Nephron (organoid): ENCODE measurements at regions not wholly inside any gene's neighbourhood (a gene's known extent, or its start where the extent isn't known, plus 50 kb on each side); places are given as distances from the start of the nearest gene placed in this dataset.

Experiments used
- H3K27ac Mint-ChIP-seq, 3 experiments: 2 replicates each; pipeline ENCODE4 v1.8.0; 2020; ENCODE audit warnings: mixed read lengths in 3 of 3, mild to moderate bottlenecking in 2 of 3, moderate library complexity in 1 of 3
- H3K27me3 Mint-ChIP-seq: 2 replicates; pipeline ENCODE4 v1.8.0; 2021; ENCODE audit warnings: low read depth, mild to moderate bottlenecking, moderate library complexity, mixed read lengths
- H3K36me3 Mint-ChIP-seq: 2 replicates; pipeline ENCODE4 v1.8.0; 2020; ENCODE audit warnings: low read depth, mixed read lengths
- H3K4me1 Mint-ChIP-seq: 2 replicates; pipeline ENCODE4 v1.8.0; 2020; ENCODE audit warnings: mixed read lengths
- H3K4me3 Mint-ChIP-seq, 3 experiments: 2 replicates each; pipeline ENCODE4 v1.8.0; 2020; ENCODE audit warnings: mild to moderate bottlenecking in 3 of 3, mixed read lengths in 3 of 3, moderate library complexity in 2 of 3
- H3K9me3 Mint-ChIP-seq: 2 replicates; pipeline ENCODE4 v1.8.0; 2020; ENCODE audit warnings: mixed read lengths
- CTCF ChIP-seq, 3 experiments: fragments of 200-600 bp; sonication (generic); IDR thresholded peaks; one replicate each; pipeline ENCODE4 v1.5.0; 2021; ENCODE audit warnings: antibody characterized with exemption in 3 of 3; ENCODE audit not compliant: unreplicated experiment in 3 of 3

DNA sequence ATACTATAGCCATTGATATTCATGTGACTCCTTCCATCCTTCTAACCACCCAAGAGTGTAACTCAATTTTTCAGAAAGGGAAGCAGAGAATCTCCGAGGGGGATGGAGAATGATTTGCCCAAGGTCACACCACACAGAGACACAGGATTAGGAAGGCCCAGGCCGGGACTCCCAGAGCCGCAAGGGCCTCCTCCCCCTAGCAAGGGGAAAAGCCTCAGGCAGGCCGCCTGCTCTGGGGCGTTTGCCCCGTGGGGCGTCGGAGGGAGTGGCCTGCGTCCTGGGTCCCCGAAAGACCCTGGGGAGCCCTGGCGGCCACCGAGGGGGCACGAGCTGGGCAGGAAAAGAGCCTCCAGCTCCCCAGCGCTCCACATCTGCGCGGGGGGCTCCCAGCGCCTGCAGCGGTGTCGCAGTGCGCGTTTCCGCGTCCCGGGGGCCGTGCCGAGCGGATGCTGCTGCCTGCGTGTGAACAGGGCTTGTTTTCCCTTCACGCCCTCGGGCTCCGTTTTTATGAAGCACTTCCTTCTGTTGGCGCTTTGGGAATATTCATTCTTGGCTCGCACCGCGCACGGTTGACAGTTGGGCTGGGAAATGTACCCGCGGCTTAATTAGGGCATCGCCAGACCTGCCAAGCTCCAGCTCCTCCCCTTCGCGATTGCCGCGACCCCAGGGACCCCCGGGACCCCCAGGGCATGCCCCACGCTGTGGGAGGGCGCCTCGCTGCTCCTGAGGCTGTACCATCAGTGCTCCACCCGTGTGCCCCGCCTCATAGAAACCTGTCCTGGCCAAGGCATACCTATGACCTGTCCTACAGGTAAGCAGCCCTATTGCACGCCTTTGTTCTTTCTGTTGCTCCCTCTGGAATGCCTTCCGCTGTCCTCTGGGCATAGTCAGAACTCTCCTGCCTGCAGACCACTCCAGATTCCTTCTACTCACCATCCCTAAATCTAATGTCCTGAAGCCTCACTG lies 158.9 kb upstream of the GLI2 start:
- no peaks in the 10 kb centered on the region for H3K9me3 Mint-ChIP-seq
- TF ChIP-seq CTCF (IDR thresholded peaks at IDR 0.05; ENCODE audit: unreplicated experiment in 3 of 3), result no peak
- no peak overlapping the region for H3K27ac Mint-ChIP-seq
- H3K36me3 Mint-ChIP-seq, result no peaks in the 10 kb centered on the region
- no peaks in the 10 kb centered on the region for H3K4me1 Mint-ChIP-seq
- no peak overlapping the region for H3K4me3 Mint-ChIP-seq
- H3K27me3 Mint-ChIP-seq, result peaks cover 77% of the 10 kb centered on the region

DNA sequence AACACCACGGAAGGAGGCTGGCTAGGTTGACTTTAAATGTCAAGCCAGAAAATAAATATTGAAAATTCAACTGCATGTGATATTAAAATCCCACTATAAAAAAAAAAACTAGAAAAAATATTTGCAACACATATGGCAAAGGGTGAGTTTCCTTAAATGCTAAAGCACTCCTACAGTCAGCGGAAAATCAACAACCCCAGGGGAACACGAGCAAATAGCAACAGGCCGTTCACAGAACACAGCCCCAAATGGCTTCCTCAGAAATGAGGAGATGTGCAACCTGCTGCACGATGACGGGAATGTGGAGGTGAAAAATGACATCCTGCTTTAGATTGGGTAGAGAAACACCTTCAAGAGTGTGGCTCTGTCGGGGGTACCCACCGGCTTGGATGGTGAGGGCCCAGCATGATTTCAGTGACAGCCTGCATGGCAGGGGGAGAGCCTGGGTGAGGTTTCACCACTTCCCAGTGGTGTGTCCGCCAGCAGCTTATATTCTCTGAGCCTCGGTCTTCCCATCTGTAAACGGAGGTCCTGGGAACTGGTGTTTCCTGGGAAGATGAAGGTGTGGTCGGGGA lies 157.9 kb upstream of the GLI2 start:
- Mint-ChIP-seq H3K4me3 (no peak overlapping the region), H3K27ac (no peak overlapping the region), H3K27me3 (peaks cover 75% of the 10 kb centered on the region), H3K36me3 (no peaks in the 10 kb centered on the region), H3K9me3 (no peaks in the 10 kb centered on the region), H3K4me1 (no peaks in the 10 kb centered on the region)
- TF ChIP-seq CTCF (IDR thresholded peaks at IDR 0.05; ENCODE audit: unreplicated experiment in 3 of 3), result no peak

- no peaks in the 10 kb centered on the region for H3K4me1 Mint-ChIP-seq
- no peak overlapping the region for H3K27ac Mint-ChIP-seq
- H3K9me3 Mint-ChIP-seq, result peaks cover 5% of the 10 kb centered on the region
- no peak for TF ChIP-seq CTCF (IDR thresholded peaks at IDR 0.05; ENCODE audit: unreplicated experiment in 3 of 3)
- no peak overlapping the region for H3K4me3 Mint-ChIP-seq
- no peaks in the 10 kb centered on the region for H3K36me3 Mint-ChIP-seq
- peaks cover 77% of the 10 kb centered on the region for H3K27me3 Mint-ChIP-seq
Observed at GRCh38 chr2:120578576-120579352, 156.9 kb upstream of the GLI2 start.

GRCh38 chr2:120579916-120580685 lies 155.6 kb upstream of the GLI2 start:
- peaks cover 79% of the 10 kb centered on the region for H3K27me3 Mint-ChIP-seq
- no peak overlapping the region for H3K4me3 Mint-ChIP-seq
- H3K4me1 Mint-ChIP-seq, result no peaks in the 10 kb centered on the region
- H3K27ac Mint-ChIP-seq, result no peak overlapping the region
- H3K9me3 Mint-ChIP-seq, result peaks cover 7% of the 10 kb centered on the region
- no peak for TF ChIP-seq CTCF (IDR thresholded peaks at IDR 0.05; ENCODE audit: unreplicated experiment in 3 of 3)
- H3K36me3 Mint-ChIP-seq, result no peaks in the 10 kb centered on the region

GRCh38 chr2:120580709-120581108 lies 155.0 kb upstream of the GLI2 start:
- no peak overlapping the region for H3K4me3 Mint-ChIP-seq
- no peak overlapping the region for H3K27ac Mint-ChIP-seq
- H3K4me1 Mint-ChIP-seq, result no peaks in the 10 kb centered on the region
- no peak for TF ChIP-seq CTCF (IDR thresholded peaks at IDR 0.05; ENCODE audit: unreplicated experiment in 3 of 3)
- peaks cover 85% of the 10 kb centered on the region for H3K27me3 Mint-ChIP-seq
- H3K36me3 Mint-ChIP-seq, result no peaks in the 10 kb centered on the region
- H3K9me3 Mint-ChIP-seq, result peaks cover 7% of the 10 kb centered on the region
